WTC11 (cell line): ENCODE measurements at regions not wholly inside any gene's neighbourhood (a gene's known extent, or its start where the extent isn't known, plus 50 kb on each side); places are given as distances from the start of the nearest gene placed in this dataset.

Experiments used
- ATAC-seq: fragments of 200-7000 bp; cut with Tn5 transposase; 2 replicates; pipeline ENCODE4 v1.10.0; 2021; ENCODE audit warnings: mild to moderate bottlenecking, moderate library complexity
- CTCF ChIA-PET: fragments of 300-600 bp; sonication (Branson Sonifier 250); formaldehyde crosslinking; loops from one replicate; lab custom pipeline; 2021; ENCODE audit warnings: antibody characterized with exemption; lab: Charles Lee
- POLR2A ChIA-PET: fragments of 350-600 bp; sonication (Branson Sonifier 250); formaldehyde crosslinking; loops from one replicate; lab custom pipeline; 2021; ENCODE audit warnings: antibody characterized with exemption; lab: Charles Lee
- DNase-seq: peaks from one replicate; pipeline ENCODE4 v3.0.0; 2021; ENCODE audit warnings: low spot score
- H3K27ac Mint-ChIP-seq: 2 replicates; pipeline ENCODE4 v1.8.0; 2021; ENCODE audit warnings: mixed read lengths
- H3K27me3 Mint-ChIP-seq: 2 replicates; pipeline ENCODE4 v1.8.0; 2021; ENCODE audit warnings: low read depth, mild to moderate bottlenecking, moderate library complexity, mixed read lengths
- H3K36me3 Mint-ChIP-seq: 2 replicates; pipeline ENCODE4 v1.8.0; 2021; ENCODE audit warnings: mixed read lengths
- H3K4me1 Mint-ChIP-seq: 2 replicates; pipeline ENCODE4 v1.8.0; 2022; ENCODE audit warnings: mixed read lengths
- H3K4me3 Mint-ChIP-seq: 2 replicates; pipeline ENCODE4 v1.8.0; 2021; ENCODE audit warnings: mild to moderate bottlenecking, moderate library complexity, mixed read lengths
- H3K9me3 Mint-ChIP-seq: 2 replicates; pipeline ENCODE4 v1.8.0; 2021; ENCODE audit warnings: mixed read lengths
- ATF3 ChIP-seq: sonication (generic); formaldehyde crosslinking; conservative IDR thresholded peaks from 2 replicates; pipeline ENCODE4 v1.8.1; 2022; ENCODE audit warnings: mild to moderate bottlenecking, missing genetic modification reagents
- ELF4 ChIP-seq: sonication (generic); formaldehyde crosslinking; IDR thresholded peaks from 2 replicates; pipeline ENCODE4 v1.8.1; 2022; ENCODE audit warnings: low read depth, mild to moderate bottlenecking, moderate library complexity, missing genetic modification reagents
- FOXK1 ChIP-seq: sonication (generic); formaldehyde crosslinking; IDR thresholded peaks from 2 replicates; pipeline ENCODE4 v1.8.0; 2022; ENCODE audit warnings: mild to moderate bottlenecking, moderate library complexity, missing genetic modification reagents
- FOXP1 ChIP-seq: sonication (generic); formaldehyde crosslinking; IDR thresholded peaks from 2 replicates; pipeline ENCODE4 v1.8.0; 2022; ENCODE audit warnings: missing genetic modification reagents, mild to moderate bottlenecking, moderate library complexity, borderline replicate concordance
- IRF2 ChIP-seq: sonication (generic); formaldehyde crosslinking; IDR thresholded peaks from 2 replicates; pipeline ENCODE4 v1.8.0; 2022; ENCODE audit warnings: low read depth, missing genetic modification reagents, borderline replicate concordance
- JAZF1 ChIP-seq: fragments of 250-450 bp; sonication (Bioruptor Pico); IDR thresholded peaks from 2 replicates; pipeline ENCODE4 v1.9.0; 2021; ENCODE audit warnings: moderate library complexity, mild to moderate bottlenecking, inconsistent platforms
- NFYB ChIP-seq: sonication (generic); formaldehyde crosslinking; conservative IDR thresholded peaks from 2 replicates; pipeline ENCODE4 v1.8.0; 2022; ENCODE audit warnings: low read depth, missing genetic modification reagents
- NR1H2 ChIP-seq: sonication (generic); formaldehyde crosslinking; IDR thresholded peaks from 2 replicates; pipeline ENCODE4 v1.9.0; 2021; ENCODE audit warnings: mild to moderate bottlenecking, moderate library complexity, missing genetic modification reagents
- PREB ChIP-seq: sonication (generic); formaldehyde crosslinking; IDR thresholded peaks from 2 replicates; pipeline ENCODE4 v1.8.1; 2022; ENCODE audit warnings: mild to moderate bottlenecking, missing genetic modification reagents, moderate library complexity, borderline replicate concordance
- RELA ChIP-seq: sonication (generic); formaldehyde crosslinking; IDR thresholded peaks from 2 replicates; pipeline ENCODE4 v1.8.1; 2022; ENCODE audit warnings: missing genetic modification reagents, mild to moderate bottlenecking, borderline replicate concordance
- ZNF423 ChIP-seq: fragments of 250-450 bp; sonication (Bioruptor Pico); IDR thresholded peaks from 2 replicates; pipeline ENCODE4 v2.1.2; 2022; ENCODE audit warnings: mild to moderate bottlenecking, moderate library complexity
- TF ChIP-seq, protein P1 (sequence below): sonication (generic); formaldehyde crosslinking; IDR thresholded peaks from 2 replicates; pipeline ENCODE4 v1.8.1; 2023; ENCODE audit warnings: mild to moderate bottlenecking, missing genetic modification reagents
- TF ChIP-seq, protein P2 (sequence below): sonication (generic); formaldehyde crosslinking; IDR thresholded peaks from 2 replicates; pipeline ENCODE4 v1.8.1; 2023; ENCODE audit warnings: mild to moderate bottlenecking, missing genetic modification reagents
- TF ChIP-seq, protein P3 (sequence below): sonication (generic); formaldehyde crosslinking; conservative IDR thresholded peaks from 2 replicates; pipeline ENCODE4 v1.8.1; 2023; ENCODE audit warnings: mild to moderate bottlenecking, low read depth, missing genetic modification reagents, moderate library complexity
- TF ChIP-seq, protein P4 (sequence below): sonication (generic); formaldehyde crosslinking; IDR thresholded peaks from 2 replicates; pipeline ENCODE4 v1.8.1; 2022; ENCODE audit warnings: low read depth, mild to moderate bottlenecking, moderate library complexity, missing genetic modification reagents, borderline replicate concordance
- TF ChIP-seq, protein P5 (sequence below): sonication (generic); formaldehyde crosslinking; IDR thresholded peaks from 2 replicates; pipeline ENCODE4 v1.8.1; 2023; ENCODE audit warnings: mild to moderate bottlenecking, missing genetic modification reagents, moderate library complexity
- TF ChIP-seq, protein P6 (sequence below): fragments of 250-450 bp; sonication (Bioruptor Pico); IDR thresholded peaks from 2 replicates; pipeline ENCODE4 v1.9.0; 2021; ENCODE audit warnings: mild to moderate bottlenecking

- peaks cover 6% of the 10 kb centered on the region for H3K9me3 Mint-ChIP-seq
- no peaks in the 10 kb centered on the region for H3K36me3 Mint-ChIP-seq
- no peaks in the 10 kb centered on the region for H3K27me3 Mint-ChIP-seq
- POLR2A ChIA-PET = no interaction called here
- no peak overlapping the region for H3K4me3 Mint-ChIP-seq
- no peak for DNase-seq
- H3K27ac Mint-ChIP-seq = no peak overlapping the region
- no peaks in the 10 kb centered on the region for H3K4me1 Mint-ChIP-seq
- ATAC-seq = no peak
- CTCF ChIA-PET = no interaction called here
- TF ChIP-seq, protein P1, sequence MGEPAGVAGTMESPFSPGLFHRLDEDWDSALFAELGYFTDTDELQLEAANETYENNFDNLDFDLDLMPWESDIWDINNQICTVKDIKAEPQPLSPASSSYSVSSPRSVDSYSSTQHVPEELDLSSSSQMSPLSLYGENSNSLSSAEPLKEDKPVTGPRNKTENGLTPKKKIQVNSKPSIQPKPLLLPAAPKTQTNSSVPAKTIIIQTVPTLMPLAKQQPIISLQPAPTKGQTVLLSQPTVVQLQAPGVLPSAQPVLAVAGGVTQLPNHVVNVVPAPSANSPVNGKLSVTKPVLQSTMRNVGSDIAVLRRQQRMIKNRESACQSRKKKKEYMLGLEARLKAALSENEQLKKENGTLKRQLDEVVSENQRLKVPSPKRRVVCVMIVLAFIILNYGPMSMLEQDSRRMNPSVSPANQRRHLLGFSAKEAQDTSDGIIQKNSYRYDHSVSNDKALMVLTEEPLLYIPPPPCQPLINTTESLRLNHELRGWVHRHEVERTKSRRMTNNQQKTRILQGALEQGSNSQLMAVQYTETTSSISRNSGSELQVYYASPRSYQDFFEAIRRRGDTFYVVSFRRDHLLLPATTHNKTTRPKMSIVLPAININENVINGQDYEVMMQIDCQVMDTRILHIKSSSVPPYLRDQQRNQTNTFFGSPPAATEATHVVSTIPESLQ (CRISPR knock-in tag) = no peak
- TF ChIP-seq, protein P2, sequence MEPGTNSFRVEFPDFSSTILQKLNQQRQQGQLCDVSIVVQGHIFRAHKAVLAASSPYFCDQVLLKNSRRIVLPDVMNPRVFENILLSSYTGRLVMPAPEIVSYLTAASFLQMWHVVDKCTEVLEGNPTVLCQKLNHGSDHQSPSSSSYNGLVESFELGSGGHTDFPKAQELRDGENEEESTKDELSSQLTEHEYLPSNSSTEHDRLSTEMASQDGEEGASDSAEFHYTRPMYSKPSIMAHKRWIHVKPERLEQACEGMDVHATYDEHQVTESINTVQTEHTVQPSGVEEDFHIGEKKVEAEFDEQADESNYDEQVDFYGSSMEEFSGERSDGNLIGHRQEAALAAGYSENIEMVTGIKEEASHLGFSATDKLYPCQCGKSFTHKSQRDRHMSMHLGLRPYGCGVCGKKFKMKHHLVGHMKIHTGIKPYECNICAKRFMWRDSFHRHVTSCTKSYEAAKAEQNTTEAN (CRISPR knock-in tag) = no peak
- TF ChIP-seq, protein P3, sequence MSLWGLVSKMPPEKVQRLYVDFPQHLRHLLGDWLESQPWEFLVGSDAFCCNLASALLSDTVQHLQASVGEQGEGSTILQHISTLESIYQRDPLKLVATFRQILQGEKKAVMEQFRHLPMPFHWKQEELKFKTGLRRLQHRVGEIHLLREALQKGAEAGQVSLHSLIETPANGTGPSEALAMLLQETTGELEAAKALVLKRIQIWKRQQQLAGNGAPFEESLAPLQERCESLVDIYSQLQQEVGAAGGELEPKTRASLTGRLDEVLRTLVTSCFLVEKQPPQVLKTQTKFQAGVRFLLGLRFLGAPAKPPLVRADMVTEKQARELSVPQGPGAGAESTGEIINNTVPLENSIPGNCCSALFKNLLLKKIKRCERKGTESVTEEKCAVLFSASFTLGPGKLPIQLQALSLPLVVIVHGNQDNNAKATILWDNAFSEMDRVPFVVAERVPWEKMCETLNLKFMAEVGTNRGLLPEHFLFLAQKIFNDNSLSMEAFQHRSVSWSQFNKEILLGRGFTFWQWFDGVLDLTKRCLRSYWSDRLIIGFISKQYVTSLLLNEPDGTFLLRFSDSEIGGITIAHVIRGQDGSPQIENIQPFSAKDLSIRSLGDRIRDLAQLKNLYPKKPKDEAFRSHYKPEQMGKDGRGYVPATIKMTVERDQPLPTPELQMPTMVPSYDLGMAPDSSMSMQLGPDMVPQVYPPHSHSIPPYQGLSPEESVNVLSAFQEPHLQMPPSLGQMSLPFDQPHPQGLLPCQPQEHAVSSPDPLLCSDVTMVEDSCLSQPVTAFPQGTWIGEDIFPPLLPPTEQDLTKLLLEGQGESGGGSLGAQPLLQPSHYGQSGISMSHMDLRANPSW = no peak
Observed at GRCh38 chr3:187545366-187545765, 124.8 kb downstream of the SST start.

GRCh38 chr3:187544326-187544725, 125.9 kb downstream of the SST start:
- ChIA-PET POLR2A (no interaction called here), CTCF (no interaction called here)
- no peaks in the 10 kb centered on the region for H3K4me1 Mint-ChIP-seq
- no peak for TF ChIP-seq FOXP1
- TF ChIP-seq, protein P4, sequence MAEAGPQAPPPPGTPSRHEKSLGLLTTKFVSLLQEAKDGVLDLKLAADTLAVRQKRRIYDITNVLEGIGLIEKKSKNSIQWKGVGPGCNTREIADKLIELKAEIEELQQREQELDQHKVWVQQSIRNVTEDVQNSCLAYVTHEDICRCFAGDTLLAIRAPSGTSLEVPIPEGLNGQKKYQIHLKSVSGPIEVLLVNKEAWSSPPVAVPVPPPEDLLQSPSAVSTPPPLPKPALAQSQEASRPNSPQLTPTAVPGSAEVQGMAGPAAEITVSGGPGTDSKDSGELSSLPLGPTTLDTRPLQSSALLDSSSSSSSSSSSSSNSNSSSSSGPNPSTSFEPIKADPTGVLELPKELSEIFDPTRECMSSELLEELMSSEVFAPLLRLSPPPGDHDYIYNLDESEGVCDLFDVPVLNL (CRISPR knock-in tag) = no peak
- no peaks in the 10 kb centered on the region for H3K27me3 Mint-ChIP-seq
- peaks cover 9% of the 10 kb centered on the region for H3K9me3 Mint-ChIP-seq
- H3K4me3 Mint-ChIP-seq = no peak overlapping the region
- no peak overlapping the region for H3K27ac Mint-ChIP-seq
- no peaks in the 10 kb centered on the region; the same call in 1 of the 2 replicates for H3K36me3 Mint-ChIP-seq
- DNase-seq (no peak), ATAC-seq (no peak)

DNA sequence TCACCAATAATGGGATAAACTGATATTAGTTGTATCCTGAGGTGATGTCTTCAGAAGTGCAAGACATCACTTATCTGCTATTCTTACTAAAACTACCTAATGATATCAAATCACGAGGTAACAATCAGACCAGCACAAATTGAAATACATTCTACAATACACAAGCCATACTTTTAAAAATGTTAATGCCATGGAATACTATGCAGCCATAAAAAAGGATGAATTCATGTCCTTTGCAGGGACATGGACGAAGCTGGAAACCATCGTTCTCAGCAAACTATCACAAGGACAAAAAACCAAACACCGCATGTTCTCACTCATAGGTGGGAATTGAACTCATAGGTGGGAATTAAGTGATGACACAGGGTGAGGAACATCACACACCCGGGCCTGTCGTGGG, 129.3 kb downstream of the SST start:
- no peaks in the 10 kb centered on the region; the same call in 1 of the 2 replicates for H3K36me3 Mint-ChIP-seq
- CTCF ChIA-PET = interaction anchor here (1.0 kb wide), 1 partner anchor 221 kb away, joined by 5 read pairs; no protein-coding TSS in a partner anchor
- DNase-seq (no peak), ATAC-seq (no peak)
- H3K4me1 Mint-ChIP-seq = no peaks in the 10 kb centered on the region
- TF ChIP-seq RELA (CRISPR knock-in tag) (no peak), NR1H2 (CRISPR knock-in tag) (no peak), FOXK1 (CRISPR knock-in tag) (no peak), ZNF423 (CRISPR knock-in tag) (no peak), NFYB (CRISPR knock-in tag) (no peak), ATF3 (no peak), PREB (CRISPR knock-in tag) (no peak), JAZF1 (CRISPR knock-in tag) (no peak), ELF4 (no peak), IRF2 (CRISPR knock-in tag) (no peak)
- TF ChIP-seq, protein P5, sequence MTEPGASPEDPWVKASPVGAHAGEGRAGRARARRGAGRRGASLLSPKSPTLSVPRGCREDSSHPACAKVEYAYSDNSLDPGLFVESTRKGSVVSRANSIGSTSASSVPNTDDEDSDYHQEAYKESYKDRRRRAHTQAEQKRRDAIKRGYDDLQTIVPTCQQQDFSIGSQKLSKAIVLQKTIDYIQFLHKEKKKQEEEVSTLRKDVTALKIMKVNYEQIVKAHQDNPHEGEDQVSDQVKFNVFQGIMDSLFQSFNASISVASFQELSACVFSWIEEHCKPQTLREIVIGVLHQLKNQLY (CRISPR knock-in tag) = no peak
- TF ChIP-seq, protein P6, sequence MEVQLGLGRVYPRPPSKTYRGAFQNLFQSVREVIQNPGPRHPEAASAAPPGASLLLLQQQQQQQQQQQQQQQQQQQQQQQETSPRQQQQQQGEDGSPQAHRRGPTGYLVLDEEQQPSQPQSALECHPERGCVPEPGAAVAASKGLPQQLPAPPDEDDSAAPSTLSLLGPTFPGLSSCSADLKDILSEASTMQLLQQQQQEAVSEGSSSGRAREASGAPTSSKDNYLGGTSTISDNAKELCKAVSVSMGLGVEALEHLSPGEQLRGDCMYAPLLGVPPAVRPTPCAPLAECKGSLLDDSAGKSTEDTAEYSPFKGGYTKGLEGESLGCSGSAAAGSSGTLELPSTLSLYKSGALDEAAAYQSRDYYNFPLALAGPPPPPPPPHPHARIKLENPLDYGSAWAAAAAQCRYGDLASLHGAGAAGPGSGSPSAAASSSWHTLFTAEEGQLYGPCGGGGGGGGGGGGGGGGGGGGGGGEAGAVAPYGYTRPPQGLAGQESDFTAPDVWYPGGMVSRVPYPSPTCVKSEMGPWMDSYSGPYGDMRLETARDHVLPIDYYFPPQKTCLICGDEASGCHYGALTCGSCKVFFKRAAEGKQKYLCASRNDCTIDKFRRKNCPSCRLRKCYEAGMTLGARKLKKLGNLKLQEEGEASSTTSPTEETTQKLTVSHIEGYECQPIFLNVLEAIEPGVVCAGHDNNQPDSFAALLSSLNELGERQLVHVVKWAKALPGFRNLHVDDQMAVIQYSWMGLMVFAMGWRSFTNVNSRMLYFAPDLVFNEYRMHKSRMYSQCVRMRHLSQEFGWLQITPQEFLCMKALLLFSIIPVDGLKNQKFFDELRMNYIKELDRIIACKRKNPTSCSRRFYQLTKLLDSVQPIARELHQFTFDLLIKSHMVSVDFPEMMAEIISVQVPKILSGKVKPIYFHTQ (CRISPR knock-in tag) = no peak
- H3K9me3 Mint-ChIP-seq = peaks cover 9% of the 10 kb centered on the region
- H3K27ac Mint-ChIP-seq = no peak overlapping the region
- no peak overlapping the region for H3K4me3 Mint-ChIP-seq
- no peaks in the 10 kb centered on the region for H3K27me3 Mint-ChIP-seq
- POLR2A ChIA-PET = no interaction called here
